K562 (cell line): ENCODE measurements at regions not wholly inside any gene's neighbourhood (a gene's known extent, or its start where the extent isn't known, plus 50 kb on each side); places are given as distances from the start of the nearest gene placed in this dataset.

Experiments
- SIN3A ChIP-seq, 2 experiments: fragments of 150-350 bp in 1 of 2; IDR thresholded peaks; 2 replicates each; pipeline ENCODE4 v1.6.1; 2011 to 2016; ENCODE audit warnings: borderline replicate concordance in 2 of 2, low read depth in 2 of 2, low read length in 2 of 2, mild to moderate bottlenecking in 2 of 2, moderate library complexity in 2 of 2; ENCODE audit not compliant: control insufficient read depth in 1 of 2
- SMAD3 ChIP-seq: fragments of 450-650 bp; formaldehyde crosslinking; conservative IDR thresholded peaks from 2 replicates; pipeline ENCODE4 v1.4.0; 2020; ENCODE audit warnings: mild to moderate bottlenecking
- SRSF9 ChIP-seq: fragments of 200-400 bp; formaldehyde crosslinking; IDR thresholded peaks from 2 replicates; pipeline ENCODE4 v1.6.1; 2017; ENCODE audit warnings: low read depth, low read length, borderline replicate concordance
- TF ChIP-seq, protein P1 (sequence below), 3 experiments: IDR thresholded peaks in 2 of 3; conservative IDR thresholded peaks in 1 of 3; 2 replicates each; pipeline ENCODE4 v1.5.1; 2011 to 2012; ENCODE audit warnings: low read length in 3 of 3, mild to moderate bottlenecking in 3 of 3, control low read depth in 2 of 3, improper control_type of control experiment in 1 of 3, inconsistent platforms in 1 of 3, low read depth in 1 of 3, mixed read lengths in 1 of 3, moderate library complexity in 1 of 3; ENCODE audit not compliant: insufficient read depth in 2 of 3
- TF ChIP-seq, protein P2 (sequence below): fragments of 250-450 bp; sonication (Bioruptor Pico); IDR thresholded peaks from 2 replicates; pipeline ENCODE4 v1.5.1; 2021; ENCODE audit warnings: mild to moderate bottlenecking

DNA sequence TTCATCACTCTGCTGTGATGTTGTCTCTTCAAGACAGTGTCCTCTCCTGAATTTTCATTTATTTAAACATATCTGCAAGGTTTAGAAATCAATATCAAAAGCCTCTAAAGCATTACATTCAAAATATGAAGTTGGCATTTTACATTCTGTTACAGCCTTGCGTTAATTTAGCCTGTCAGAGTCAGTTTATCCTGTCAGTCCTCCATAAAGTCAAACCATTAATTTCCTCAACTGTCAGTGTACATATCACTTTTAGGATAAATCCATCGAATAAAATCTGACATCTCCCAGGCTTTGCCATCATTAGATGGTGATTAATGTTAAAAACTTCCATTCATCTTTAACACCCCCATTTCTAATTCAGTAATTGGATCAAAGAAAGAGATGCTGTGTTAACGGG is 77.0 kb downstream of the NPY start:
- no peak for TF ChIP-seq SMAD3 (CRISPR knock-in tag)
- TF ChIP-seq, protein P1, sequence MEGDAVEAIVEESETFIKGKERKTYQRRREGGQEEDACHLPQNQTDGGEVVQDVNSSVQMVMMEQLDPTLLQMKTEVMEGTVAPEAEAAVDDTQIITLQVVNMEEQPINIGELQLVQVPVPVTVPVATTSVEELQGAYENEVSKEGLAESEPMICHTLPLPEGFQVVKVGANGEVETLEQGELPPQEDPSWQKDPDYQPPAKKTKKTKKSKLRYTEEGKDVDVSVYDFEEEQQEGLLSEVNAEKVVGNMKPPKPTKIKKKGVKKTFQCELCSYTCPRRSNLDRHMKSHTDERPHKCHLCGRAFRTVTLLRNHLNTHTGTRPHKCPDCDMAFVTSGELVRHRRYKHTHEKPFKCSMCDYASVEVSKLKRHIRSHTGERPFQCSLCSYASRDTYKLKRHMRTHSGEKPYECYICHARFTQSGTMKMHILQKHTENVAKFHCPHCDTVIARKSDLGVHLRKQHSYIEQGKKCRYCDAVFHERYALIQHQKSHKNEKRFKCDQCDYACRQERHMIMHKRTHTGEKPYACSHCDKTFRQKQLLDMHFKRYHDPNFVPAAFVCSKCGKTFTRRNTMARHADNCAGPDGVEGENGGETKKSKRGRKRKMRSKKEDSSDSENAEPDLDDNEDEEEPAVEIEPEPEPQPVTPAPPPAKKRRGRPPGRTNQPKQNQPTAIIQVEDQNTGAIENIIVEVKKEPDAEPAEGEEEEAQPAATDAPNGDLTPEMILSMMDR (IDR thresholded peaks at IDR 0.05 in 2 of 3, conservative IDR thresholded peaks at IDR 0.05 in 1 of 3; ENCODE audit: insufficient read depth in 2 of 3, low read depth in 1 of 3, low read length in 3 of 3), result no peak
- TF ChIP-seq SRSF9, result no peak
- TF ChIP-seq, protein P2, sequence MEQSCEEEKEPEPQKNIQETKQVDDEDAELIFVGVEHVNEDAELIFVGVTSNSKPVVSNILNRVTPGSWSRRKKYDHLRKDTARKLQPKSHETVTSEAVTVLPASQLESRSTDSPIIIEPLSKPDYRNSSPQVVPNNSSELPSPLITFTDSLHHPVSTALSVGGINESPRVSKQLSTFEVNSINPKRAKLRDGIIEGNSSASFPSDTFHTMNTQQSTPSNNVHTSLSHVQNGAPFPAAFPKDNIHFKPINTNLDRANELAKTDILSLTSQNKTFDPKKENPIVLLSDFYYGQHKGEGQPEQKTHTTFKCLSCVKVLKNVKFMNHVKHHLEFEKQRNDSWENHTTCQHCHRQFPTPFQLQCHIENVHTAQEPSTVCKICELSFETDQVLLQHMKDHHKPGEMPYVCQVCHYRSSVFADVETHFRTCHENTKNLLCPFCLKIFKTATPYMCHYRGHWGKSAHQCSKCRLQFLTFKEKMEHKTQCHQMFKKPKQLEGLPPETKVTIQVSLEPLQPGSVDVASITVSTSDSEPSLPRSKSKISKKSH (CRISPR knock-in tag), result no peak
- no peak for TF ChIP-seq SIN3A (IDR thresholded peaks at IDR 0.05; ENCODE audit: borderline replicate concordance in 2 of 2, control insufficient read depth in 1 of 2, low read depth in 2 of 2, low read length in 2 of 2)
